ENCODE measurements at regions not wholly inside any gene's neighbourhood (a gene's known extent, or its start where the extent isn't known, plus 50 kb on each side); places are given as distances from the start of the nearest gene placed in this dataset.

GRCh38 chr6:67880939-67881705 is 754.0 kb upstream of the ADGRB3 start (continued):
- TF ChIP-seq ZNF3 (CRISPR knock-in tag; IDR thresholded peaks at IDR 0.05): 0 out of 2 replicates have a peak, but pooled peaks have one; percentile 19
- TF ChIP-seq TFAM (CRISPR knock-in tag; conservative IDR thresholded peaks at IDR 0.05): no peak
- TF ChIP-seq HMG20B (CRISPR knock-in tag; IDR thresholded peaks at IDR 0.05): no peak
- TF ChIP-seq MTA3 (IDR thresholded peaks at IDR 0.05; ENCODE audit: borderline replicate concordance): peak; percentile 69; the same call in 1 of the 2 replicates
- peak in 1 of 2 experiments; percentile 61; a peak in 1 of 3 replicates for TF ChIP-seq CBX3 (IDR thresholded peaks at IDR 0.05; ENCODE audit: borderline replicate concordance in 1 of 2, low read length in 2 of 2)
- TF ChIP-seq ELK3 (CRISPR knock-in tag; IDR thresholded peaks at IDR 0.05): no peak
- no peak for TF ChIP-seq TRIM28 (IDR thresholded peaks at IDR 0.05)
- no peak; the same call in 1 of the 2 replicates for TF ChIP-seq ZNF263 (CRISPR knock-in tag; IDR thresholded peaks at IDR 0.05; ENCODE audit: borderline replicate concordance)
- peak; percentile 33; the same call in 1 of the 2 replicates for TF ChIP-seq ZNF354B (CRISPR knock-in tag; IDR thresholded peaks at IDR 0.05)
- TF ChIP-seq MCM3 (IDR thresholded peaks at IDR 0.05): no peak
- TF ChIP-seq NELFE (IDR thresholded peaks at IDR 0.05; ENCODE audit: insufficient read depth, insufficient read length): no peak
- no peak for TF ChIP-seq FOXM1 (IDR thresholded peaks at IDR 0.05; ENCODE audit: low read depth)
- no peak for TF ChIP-seq FOXM1 (CRISPR knock-in tag; IDR thresholded peaks at IDR 0.05; ENCODE audit: low read depth)
- no peak for TF ChIP-seq POLR2G (IDR thresholded peaks at IDR 0.05; ENCODE audit: low read depth, low read length)
- TF ChIP-seq MTA2 (IDR thresholded peaks at IDR 0.05; ENCODE audit: low read depth): no peak; the same call in 1 of the 2 replicates
- no peak for TF ChIP-seq RB1 (IDR thresholded peaks at IDR 0.05; ENCODE audit: low read depth)
- peak; percentile 65; the same call in 1 of the 2 replicates for TF ChIP-seq TEAD4 (IDR thresholded peaks at IDR 0.05; ENCODE audit: low read length)
- TF ChIP-seq TEAD4 (CRISPR knock-in tag; IDR thresholded peaks at IDR 0.05; ENCODE audit: borderline replicate concordance): no peak
- no peak for TF ChIP-seq GABPB2 (CRISPR knock-in tag; conservative IDR thresholded peaks at IDR 0.05)
- peak; percentile 49 for TF ChIP-seq ETV1 (tag; conservative IDR thresholded peaks at IDR 0.05; ENCODE audit: low read depth)
- peak; percentile 47 to 53; a peak in 3 of 4 replicates for TF ChIP-seq FOXK2 (conservative IDR thresholded peaks at IDR 0.05 in 1 of 2, IDR thresholded peaks at IDR 0.05 in 1 of 2; ENCODE audit: low read depth in 2 of 2)
- no peak for TF ChIP-seq BMI1 (IDR thresholded peaks at IDR 0.05; ENCODE audit: low read length)
- no peak for TF ChIP-seq ZNF253 (CRISPR knock-in tag; conservative IDR thresholded peaks at IDR 0.05)
- no peak; the same call in 1 of the 2 replicates for TF ChIP-seq CBX1 (IDR thresholded peaks at IDR 0.05; ENCODE audit: low read depth)
- TF ChIP-seq TOE1 (IDR thresholded peaks at IDR 0.05; ENCODE audit: borderline replicate concordance): peak; percentile 80
- TF ChIP-seq TOE1 (CRISPR knock-in tag; IDR thresholded peaks at IDR 0.05; ENCODE audit: borderline replicate concordance, low read depth): no peak
- TF ChIP-seq RBM22 (IDR thresholded peaks at IDR 0.05; ENCODE audit: low read depth, low read length, poor library complexity, severe bottlenecking): no peak
- no peak for TF ChIP-seq TRIM25 (IDR thresholded peaks at IDR 0.05; ENCODE audit: borderline replicate concordance)
- TF ChIP-seq MEF2D (tag; conservative IDR thresholded peaks at IDR 0.05; ENCODE audit: low read depth): peak; percentile 71; the same call in 1 of the 2 replicates

Data from K562 (cell line).